Right lobe of liver (tissue), 4 donors: ENCODE measurements at regions not wholly inside any gene's neighbourhood (a gene's known extent, or its start where the extent isn't known, plus 50 kb on each side); places are given as distances from the start of the nearest gene placed in this dataset.

Experiments used
- CTCF ChIP-seq, 4 donors: fragments of 200-600 bp in 3 of 4; fragments of 450-650 bp in 1 of 4; IDR thresholded peaks; one replicate each; pipeline versions ENCODE4 v1.5.1 to v1.8.0; 2016 to 2022; ENCODE audit warnings: antibody characterized with exemption in 4 of 4, mild to moderate bottlenecking in 2 of 4
- POLR2A ChIP-seq: fragments of 450-650 bp; IDR thresholded peaks from one replicate; pipeline ENCODE4 v1.6.1; 2017; ENCODE audit warnings: antibody characterized with exemption, mild to moderate bottlenecking
- donor health status: DM: no; HTN: no; CAD: no.
- donor health status: DM: no; HTN: no; CAD: no.
- donor health status: DM: no; HTN: yes; CAD: no.

DNA sequence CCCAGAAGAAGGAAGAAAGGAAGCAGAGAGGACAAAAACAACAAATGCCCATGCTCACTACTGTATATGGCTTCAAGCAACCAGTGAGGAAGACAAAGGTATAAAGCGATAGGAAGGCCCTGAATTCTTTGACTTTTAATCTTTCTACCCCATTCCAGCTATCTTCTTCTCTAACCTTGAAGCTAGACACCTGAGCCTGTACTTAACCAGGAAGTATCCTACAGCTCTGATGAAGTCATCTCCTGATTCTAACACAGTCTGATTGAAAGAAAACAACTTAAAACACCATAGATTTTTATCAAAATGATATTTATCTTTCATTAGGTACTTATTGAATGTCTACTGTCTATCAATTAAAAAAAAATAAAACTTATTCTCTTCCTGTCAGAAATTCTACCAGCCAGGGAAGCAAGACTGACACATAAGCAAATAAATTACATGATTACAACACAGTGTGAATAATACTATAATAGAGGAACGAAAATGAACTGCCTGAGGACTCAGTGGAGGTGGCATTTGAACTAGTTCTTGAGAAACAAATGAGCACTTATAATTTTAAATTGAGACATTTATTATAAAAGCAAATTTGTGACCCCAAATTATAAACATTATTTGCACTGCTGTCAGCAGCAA is 123.3 kb upstream of the ELL2 start:
- TF ChIP-seq CTCF (IDR thresholded peaks at IDR 0.05) (no peak), POLR2A (no peak)
